Activated CD8-positive, alpha-beta T cell treated with anti-CD3 and anti-CD28 coated beads for 36 hours (primary cell): ENCODE measurements at regions not wholly inside any gene's neighbourhood (a gene's known extent, or its start where the extent isn't known, plus 50 kb on each side); places are given as distances from the start of the nearest gene placed in this dataset.

Experiments used
- ATAC-seq: fragments of 200-7000 bp; cut with Tn5 transposase; one replicate; pipeline ENCODE4 v1.10.0; 2021; ENCODE audit warnings: mild to moderate bottlenecking, moderate library complexity
- CTCF ChIA-PET: fragments of 350-600 bp; sonication (Branson Sonifier 250); formaldehyde crosslinking; loops from one replicate; lab custom pipeline; 2021; ENCODE audit warnings: antibody characterized with exemption; lab: Charles Lee
- POLR2A ChIA-PET: fragments of 350-600 bp; sonication (Branson Sonifier 250); formaldehyde crosslinking; loops from one replicate; lab custom pipeline; 2021; ENCODE audit warnings: antibody characterized with exemption; lab: Charles Lee
- DNase-seq: peaks from one replicate; pipeline ENCODE4 v3.0.0-alpha.2; 2020
- H3K27ac Mint-ChIP-seq: one replicate; pipeline ENCODE4 v1.8.0; 2021; ENCODE audit warnings: mild to moderate bottlenecking, mixed read lengths
- H3K27me3 Mint-ChIP-seq: one replicate; pipeline ENCODE4 v1.8.0; 2021; ENCODE audit warnings: mixed read lengths
- H3K36me3 Mint-ChIP-seq: one replicate; pipeline ENCODE4 v1.8.0; 2021; ENCODE audit warnings: low read depth, mixed read lengths
- H3K4me1 Mint-ChIP-seq: one replicate; pipeline ENCODE4 v1.8.0; 2021; ENCODE audit warnings: low read depth, mixed read lengths
- H3K4me3 Mint-ChIP-seq: one replicate; pipeline ENCODE4 v1.8.0; 2021; ENCODE audit warnings: mild to moderate bottlenecking, moderate library complexity, mixed read lengths
- H3K9me3 Mint-ChIP-seq: one replicate; pipeline ENCODE4 v1.8.0; 2021; ENCODE audit warnings: mixed read lengths
- CTCF ChIP-seq: fragments of 200-600 bp; IDR thresholded peaks from one replicate; pipeline ENCODE4 v1.8.0; 2022; ENCODE audit warnings: antibody characterized with exemption, mild to moderate bottlenecking
- intact Hi-C: fragments of 100-400 bp; cut with micrococcal nuclease; formaldehyde crosslinking; loops from one replicate; pipeline ENCODE4 v1.10.0; 2022

- H3K27me3 Mint-ChIP-seq = peaks cover 4% of the 10 kb centered on the region
- H3K9me3 Mint-ChIP-seq = peaks cover 10% of the 10 kb centered on the region
- no peaks in the 10 kb centered on the region for H3K4me1 Mint-ChIP-seq
- H3K4me3 Mint-ChIP-seq = no peak overlapping the region
- intact Hi-C loops = no loop called here
- ATAC-seq (no peak), DNase-seq (no peak)
- H3K36me3 Mint-ChIP-seq = no peaks in the 10 kb centered on the region
- POLR2A ChIA-PET = no interaction called here
- H3K27ac Mint-ChIP-seq = no peak overlapping the region
- TF ChIP-seq CTCF = no peak
- CTCF ChIA-PET = no interaction called here
Observed at GRCh38 chr1:55993646-55994318, 585.6 kb downstream of the PLPP3 start.

- Mint-ChIP-seq H3K4me3 (no peak overlapping the region), H3K4me1 (no peaks in the 10 kb centered on the region), H3K36me3 (no peaks in the 10 kb centered on the region), H3K27me3 (peaks cover 2% of the 10 kb centered on the region), H3K9me3 (peaks cover 3% of the 10 kb centered on the region), H3K27ac (no peak overlapping the region)
- TF ChIP-seq CTCF = no peak
- no peak for DNase-seq
- ATAC-seq = no peak
- intact Hi-C loops = no loop called here
- ChIA-PET CTCF (no interaction called here), POLR2A (no interaction called here)
Observed at GRCh38 chr1:55990007-55990406, 589.4 kb downstream of the PLPP3 start.

DNA sequence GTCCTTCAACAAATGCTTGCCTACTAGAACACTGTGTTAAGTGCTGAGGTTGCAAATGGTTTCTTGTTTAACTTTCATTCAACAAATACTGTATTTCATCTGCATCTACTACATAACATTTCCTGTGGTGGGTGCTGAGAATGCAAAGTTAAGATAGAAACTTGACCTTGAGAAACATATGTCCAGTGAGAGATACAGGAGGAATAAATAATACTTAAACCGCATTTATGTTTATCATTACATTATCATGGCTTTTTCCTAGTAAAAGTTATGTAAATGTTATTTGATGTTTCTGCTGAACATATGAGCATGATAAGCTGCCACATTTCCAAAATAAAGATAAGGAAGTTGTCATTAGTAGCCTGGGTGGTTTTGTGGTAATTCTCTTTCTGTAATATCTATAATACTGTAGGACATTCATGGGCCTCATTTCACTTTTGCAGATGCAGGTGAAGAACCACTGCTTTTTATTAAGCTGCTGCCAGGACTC is 590.4 kb downstream of the PLPP3 start:
- Mint-ChIP-seq H3K4me1 (no peaks in the 10 kb centered on the region), H3K36me3 (no peaks in the 10 kb centered on the region), H3K27ac (no peak overlapping the region), H3K9me3 (no peaks in the 10 kb centered on the region), H3K27me3 (no peaks in the 10 kb centered on the region), H3K4me3 (no peak overlapping the region)
- no peak for TF ChIP-seq CTCF
- POLR2A ChIA-PET = no interaction called here
- intact Hi-C loops = no loop called here
- DNase-seq (no peak), ATAC-seq (no peak)
- CTCF ChIA-PET = no interaction called here

DNA sequence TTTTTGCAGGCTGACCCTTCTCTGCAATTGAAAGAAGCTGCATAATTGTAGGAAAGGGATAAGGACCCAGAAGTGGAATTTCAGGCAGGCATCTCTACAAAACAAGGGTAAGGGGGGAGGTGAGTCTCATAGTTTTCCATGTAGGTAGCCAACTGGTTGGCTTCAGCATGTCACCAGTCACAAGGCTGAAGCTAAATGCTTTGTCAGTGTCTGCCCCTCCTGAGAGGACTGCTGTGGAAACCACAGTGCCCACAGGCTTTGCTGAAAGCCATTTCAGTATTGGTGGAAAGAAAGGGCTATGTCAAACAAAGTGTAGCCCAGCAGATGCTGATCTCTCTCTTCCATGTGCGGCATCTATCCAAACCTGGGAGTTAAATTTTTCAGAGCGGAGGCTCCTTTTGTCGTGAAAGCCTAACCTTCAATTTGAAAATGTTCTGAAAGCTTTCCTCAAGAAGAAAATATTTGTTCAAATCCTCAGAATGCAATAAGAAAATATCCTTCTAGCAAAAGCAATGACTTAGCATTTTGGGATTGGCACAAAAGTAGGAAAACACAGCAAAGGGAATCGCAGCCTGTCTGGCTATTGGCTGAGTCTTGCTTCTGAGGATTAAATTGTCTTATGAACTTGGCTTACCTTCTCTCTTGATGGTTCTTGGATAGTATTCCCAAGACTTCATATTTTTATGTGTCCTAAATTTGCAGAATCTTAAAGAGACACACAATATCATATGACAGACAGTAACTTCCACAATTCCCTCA is 591.7 kb downstream of the PLPP3 start:
- no peaks in the 10 kb centered on the region for H3K4me1 Mint-ChIP-seq
- H3K36me3 Mint-ChIP-seq = no peaks in the 10 kb centered on the region
- no peak for TF ChIP-seq CTCF
- no peak overlapping the region for H3K4me3 Mint-ChIP-seq
- H3K9me3 Mint-ChIP-seq = no peaks in the 10 kb centered on the region
- POLR2A ChIA-PET = no interaction called here
- ATAC-seq = no peak
- intact Hi-C loops = no loop called here
- H3K27me3 Mint-ChIP-seq = no peaks in the 10 kb centered on the region
- no peak for DNase-seq
- no peak overlapping the region for H3K27ac Mint-ChIP-seq
- CTCF ChIA-PET = no interaction called here

- Mint-ChIP-seq H3K4me1 (no peaks in the 10 kb centered on the region), H3K27me3 (no peaks in the 10 kb centered on the region), H3K4me3 (no peak overlapping the region), H3K27ac (no peak overlapping the region), H3K36me3 (no peaks in the 10 kb centered on the region), H3K9me3 (no peaks in the 10 kb centered on the region)
- ATAC-seq (no peak), DNase-seq (no peak)
- TF ChIP-seq CTCF = no peak
- intact Hi-C loops = no loop called here
- CTCF ChIA-PET = interaction anchor here (0.6 kb wide), 1 partner anchor 592 kb away, joined by 3 read pairs; no protein-coding TSS in a partner anchor
- POLR2A ChIA-PET = no interaction called here
Observed at GRCh38 chr1:55986003-55986402, 593.4 kb downstream of the PLPP3 start.
